Ascending aorta (tissue), 2 donors: ENCODE measurements at regions not wholly inside any gene's neighbourhood (a gene's known extent, or its start where the extent isn't known, plus 50 kb on each side); places are given as distances from the start of the nearest gene placed in this dataset.

Experiments used
- DNase-seq, 2 donors: peaks; one replicate each; pipeline ENCODE4 v3.0.0-alpha.2; 2019; ENCODE audit warnings: low spot score in 2 of 2
- H3K27ac ChIP-seq, 2 donors: fragments of 200-600 bp; sonication (generic); one replicate each; pipeline ENCODE4 v1.5.1; 2016 to 2017; ENCODE audit warnings: mild to moderate bottlenecking in 1 of 2
- H3K27me3 ChIP-seq: fragments of 200-600 bp; sonication (generic); one replicate; pipeline ENCODE4 v1.5.1; 2017
- H3K36me3 ChIP-seq, 2 donors: fragments of 200-600 bp; sonication (generic); one replicate each; pipeline ENCODE4 v1.5.1; 2016
- H3K4me1 ChIP-seq, 2 donors: fragments of 200-600 bp; sonication (generic); one replicate each; pipeline ENCODE4 v1.5.1; 2016 to 2017; ENCODE audit warnings: mild to moderate bottlenecking in 1 of 2
- H3K4me3 ChIP-seq, 2 donors: fragments of 200-600 bp; sonication (generic); one replicate each; pipeline ENCODE4 v1.5.1; 2016 to 2017; ENCODE audit warnings: mild to moderate bottlenecking in 1 of 2
- H3K9me3 ChIP-seq, 2 donors: fragments of 200-600 bp; sonication (generic); one replicate each; pipeline ENCODE4 v1.5.1; 2016
- CTCF ChIP-seq, 3 experiments: fragments of 200-600 bp in 2 of 3; fragments of 450-650 bp in 1 of 3; sonication (generic) in 2 of 3; IDR thresholded peaks; one replicate each; pipeline ENCODE4 v1.5.1; 2016 to 2019; ENCODE audit warnings: antibody characterized with exemption in 3 of 3, mild to moderate bottlenecking in 1 of 3, moderate library complexity in 1 of 3
- intact Hi-C: fragments of 100-400 bp; cut with DNase I; formaldehyde crosslinking; loops from one replicate; pipeline ENCODE4 v1.15.1; 2023

- H3K27ac ChIP-seq, result no peak overlapping the region
- no peaks in the 10 kb centered on the region for H3K27me3 ChIP-seq
- no peaks in the 10 kb centered on the region for H3K4me1 ChIP-seq
- H3K4me3 ChIP-seq, result no peak overlapping the region
- no peaks in the 10 kb centered on the region for H3K9me3 ChIP-seq
- no peaks in the 10 kb centered on the region for H3K36me3 ChIP-seq
- intact Hi-C loops, result no loop called here
- TF ChIP-seq CTCF (IDR thresholded peaks at IDR 0.05), result no peak
- no peak for DNase-seq
Observed at GRCh38 chr11:120023551-120023950, 114.4 kb downstream of the TRIM29 start.

GRCh38 chr11:120023120-120023519 lies 114.8 kb downstream of the TRIM29 start:
- Histone ChIP-seq H3K27ac (no peak overlapping the region), H3K4me1 (no peaks in the 10 kb centered on the region), H3K4me3 (no peak overlapping the region), H3K9me3 (no peaks in the 10 kb centered on the region), H3K36me3 (no peaks in the 10 kb centered on the region), H3K27me3 (no peaks in the 10 kb centered on the region)
- DNase-seq, result no peak
- intact Hi-C loops, result no loop called here
- TF ChIP-seq CTCF (IDR thresholded peaks at IDR 0.05), result no peak

- no peak for TF ChIP-seq CTCF (IDR thresholded peaks at IDR 0.05)
- Histone ChIP-seq H3K4me1 (no peaks in the 10 kb centered on the region), H3K27ac (no peak overlapping the region), H3K4me3 (no peak overlapping the region), H3K9me3 (no peaks in the 10 kb centered on the region), H3K36me3 (no peaks in the 10 kb centered on the region), H3K27me3 (no peaks in the 10 kb centered on the region)
- no peak for DNase-seq
- intact Hi-C loops, result no loop called here
Observed at GRCh38 chr11:120022617-120023016, 115.3 kb downstream of the TRIM29 start.

- no peak overlapping the region for H3K27ac ChIP-seq
- H3K27me3 ChIP-seq, result no peaks in the 10 kb centered on the region
- no peaks in the 10 kb centered on the region for H3K4me1 ChIP-seq
- H3K4me3 ChIP-seq, result no peak overlapping the region
- H3K9me3 ChIP-seq, result no peaks in the 10 kb centered on the region
- intact Hi-C loops, result no loop called here
- no peak for DNase-seq
- TF ChIP-seq CTCF (IDR thresholded peaks at IDR 0.05), result no peak
- no peaks in the 10 kb centered on the region for H3K36me3 ChIP-seq
Observed at GRCh38 chr11:120021978-120022377, 115.9 kb downstream of the TRIM29 start.

- H3K27ac ChIP-seq, result no peak overlapping the region
- H3K9me3 ChIP-seq, result no peaks in the 10 kb centered on the region
- intact Hi-C loops, result no loop called here
Observed at GRCh38 chr11:120021391-120021953, 116.4 kb downstream of the TRIM29 start.

More at GRCh38 chr11:120021391-120021953, 116.4 kb downstream of the TRIM29 start:
- DNase-seq, result no peak
- H3K4me3 ChIP-seq, result no peak overlapping the region
- H3K27me3 ChIP-seq, result no peaks in the 10 kb centered on the region
- H3K4me1 ChIP-seq, result no peaks in the 10 kb centered on the region
- no peak for TF ChIP-seq CTCF (IDR thresholded peaks at IDR 0.05)
- H3K36me3 ChIP-seq, result no peaks in the 10 kb centered on the region
